ENCODE measurements at regions not wholly inside any gene's neighbourhood (a gene's known extent, or its start where the extent isn't known, plus 50 kb on each side); places are given as distances from the start of the nearest gene placed in this dataset.

DNA sequence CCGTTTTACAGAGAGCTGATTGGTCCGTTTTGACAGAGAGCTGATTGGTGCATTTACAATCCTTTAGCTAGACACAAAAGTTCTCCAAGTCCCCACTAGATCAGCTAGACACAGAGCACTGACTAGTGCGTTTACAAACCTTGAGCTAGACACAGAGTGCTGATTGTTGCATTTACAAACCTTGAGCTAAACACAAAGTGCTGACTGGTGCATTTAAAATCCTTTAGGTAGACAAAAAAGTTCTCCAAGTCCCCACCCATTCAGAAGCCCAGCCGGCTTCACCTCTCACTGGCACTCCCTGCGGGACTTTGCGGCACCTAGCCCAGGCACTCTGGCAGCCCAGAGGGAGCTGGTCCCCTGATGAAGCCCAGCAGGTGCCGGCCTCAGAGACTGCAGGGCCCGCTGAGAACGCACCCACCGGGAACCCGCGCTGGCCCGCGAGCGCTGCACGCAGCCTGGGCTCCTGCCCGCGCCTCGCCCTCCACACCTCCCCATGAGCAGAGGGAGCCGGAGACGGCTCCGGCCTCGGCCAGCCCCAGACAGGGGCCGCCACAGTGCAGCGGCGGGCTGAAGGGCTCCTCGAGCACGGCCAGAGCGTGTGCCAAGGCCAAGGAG is 508.1 kb upstream of the CHAC2 start:
- DNase-seq (ENCODE audit: low spot score) = no peak

DNA sequence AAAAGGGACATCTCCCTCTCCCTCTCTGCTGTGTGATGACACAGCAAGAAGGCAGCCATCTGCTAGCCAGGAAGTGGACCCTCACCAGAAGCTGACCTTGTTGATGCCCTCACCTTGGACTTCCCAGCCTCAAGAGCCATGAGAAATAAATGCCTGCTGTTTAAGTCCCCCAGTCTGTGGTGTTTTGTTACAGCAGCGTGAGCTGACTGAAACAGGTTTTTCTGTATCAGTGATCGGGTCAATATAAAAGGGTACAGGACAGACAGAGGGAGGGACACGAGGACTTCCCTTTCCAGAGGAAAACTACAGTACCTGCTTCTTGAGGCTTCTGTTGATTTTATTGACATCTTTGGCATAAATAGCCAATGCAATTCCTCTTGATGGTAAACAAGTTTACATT is 510.3 kb upstream of the CHAC2 start:
- DNase-seq (ENCODE audit: low spot score) = no peak

DNA sequence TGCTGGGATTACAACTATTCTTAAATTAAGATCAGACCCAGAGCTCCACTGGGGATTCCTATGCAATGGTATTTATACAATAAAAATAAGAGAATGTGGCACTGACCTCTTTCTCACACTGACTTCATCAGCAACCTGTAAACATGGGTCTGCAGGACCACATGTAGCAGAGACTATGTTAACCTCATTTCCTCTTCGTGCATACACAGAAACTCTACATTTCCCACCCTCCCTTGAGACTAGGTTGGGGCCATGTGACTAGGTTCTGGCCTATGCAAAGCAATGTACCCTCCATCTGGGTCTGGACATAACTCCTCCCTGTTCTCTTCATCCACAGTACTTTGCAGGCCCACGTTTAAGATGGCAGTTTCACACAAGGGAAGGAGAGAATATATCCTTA is 514.4 kb upstream of the CHAC2 start:
- no peak for DNase-seq (ENCODE audit: low spot score)

- no peak for DNase-seq (ENCODE audit: low spot score)
Measured at GRCh38 chr2:53252115-53252514, 515.5 kb upstream of the CHAC2 start.

GRCh38 chr2:53247956-53248735 is 519.5 kb upstream of the CHAC2 start:
- no peak for DNase-seq (ENCODE audit: low spot score)

GRCh38 chr2:53243430-53243829 is 524.2 kb upstream of the CHAC2 start:
- DNase-seq (ENCODE audit: low spot score) = no peak

DNA sequence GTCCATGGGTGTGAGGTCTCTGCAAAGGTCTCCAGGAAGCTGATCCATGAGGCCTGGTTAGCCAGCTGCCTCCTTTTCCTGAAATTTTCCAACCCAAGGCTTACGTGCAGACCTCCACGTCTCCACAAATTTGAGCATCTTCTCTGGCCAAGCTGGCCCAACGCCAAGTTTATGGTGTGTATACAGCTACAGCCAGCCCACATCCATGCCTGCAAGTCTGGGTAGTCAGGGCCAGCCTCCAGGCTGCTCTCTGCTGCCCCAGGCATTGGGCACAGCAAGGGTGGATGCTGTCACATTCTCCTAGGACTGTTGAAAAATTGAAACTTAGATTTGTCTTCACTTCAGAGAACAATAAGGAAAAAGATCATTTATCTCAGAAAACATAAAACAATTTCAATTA is 525.5 kb upstream of the CHAC2 start:
- no peak for DNase-seq (ENCODE audit: low spot score)

- no peak for DNase-seq (ENCODE audit: low spot score)
Measured at GRCh38 chr2:53235836-53236582, 531.6 kb upstream of the CHAC2 start.

DNA sequence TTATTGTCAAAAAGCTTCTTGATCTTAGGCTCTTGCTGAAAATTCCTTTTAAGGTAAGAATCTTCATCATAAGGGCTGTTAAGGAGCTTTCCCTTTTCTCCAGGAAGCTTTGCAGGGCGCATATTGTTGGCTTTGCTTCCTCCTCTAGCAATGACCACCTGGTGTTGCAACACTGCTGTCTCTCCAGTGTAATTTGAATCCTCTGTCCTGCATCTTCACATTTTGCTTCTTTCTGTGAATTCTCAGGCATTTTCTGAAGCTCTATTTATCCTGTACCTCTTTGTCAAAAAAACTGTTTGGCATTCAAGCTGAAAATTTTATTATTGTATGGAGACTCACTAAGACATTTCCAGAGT is 533.1 kb upstream of the CHAC2 start:
- DNase-seq (ENCODE audit: low spot score) = no peak

DNA sequence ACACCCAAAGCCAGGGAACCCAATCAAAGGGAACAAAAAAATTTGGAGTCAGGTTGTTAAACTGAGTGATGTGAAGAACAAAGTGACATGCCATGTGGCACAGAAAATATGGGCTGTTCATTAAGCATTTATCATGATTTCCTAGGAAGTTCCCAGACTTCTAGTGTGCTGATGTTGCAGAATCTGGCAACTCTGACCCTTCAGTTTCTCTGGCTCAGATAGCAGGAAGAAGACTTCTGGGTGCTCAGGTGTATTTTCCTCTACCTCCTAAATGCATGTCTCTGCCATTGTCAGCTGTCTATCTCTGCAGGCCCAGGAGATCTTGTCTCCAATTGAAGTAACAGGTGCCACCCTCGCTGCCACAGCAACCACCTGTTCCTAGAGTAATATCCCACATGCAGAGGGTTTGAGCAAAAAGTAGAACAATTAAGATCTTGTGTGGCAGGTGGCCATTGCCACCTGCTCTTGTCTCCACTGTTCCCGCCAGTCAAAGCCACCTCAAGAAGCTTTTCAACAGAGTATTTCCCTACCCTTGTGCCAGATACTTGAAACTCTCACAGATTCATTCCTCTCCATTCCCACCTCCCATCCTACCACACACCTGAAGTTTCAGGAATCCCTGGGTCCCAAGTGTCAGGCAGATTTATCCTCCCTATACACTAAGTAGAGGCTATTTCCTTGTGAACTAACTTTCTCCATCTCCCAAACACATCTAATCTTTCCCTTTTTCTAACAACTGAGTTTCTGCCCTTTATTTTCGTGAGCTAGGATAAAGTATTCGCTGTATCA is 533.7 kb upstream of the CHAC2 start:
- DNase-seq (ENCODE audit: low spot score) = no peak

GRCh38 chr2:53231908-53232307 is 535.7 kb upstream of the CHAC2 start:
- DNase-seq (ENCODE audit: low spot score) = no peak

DNA sequence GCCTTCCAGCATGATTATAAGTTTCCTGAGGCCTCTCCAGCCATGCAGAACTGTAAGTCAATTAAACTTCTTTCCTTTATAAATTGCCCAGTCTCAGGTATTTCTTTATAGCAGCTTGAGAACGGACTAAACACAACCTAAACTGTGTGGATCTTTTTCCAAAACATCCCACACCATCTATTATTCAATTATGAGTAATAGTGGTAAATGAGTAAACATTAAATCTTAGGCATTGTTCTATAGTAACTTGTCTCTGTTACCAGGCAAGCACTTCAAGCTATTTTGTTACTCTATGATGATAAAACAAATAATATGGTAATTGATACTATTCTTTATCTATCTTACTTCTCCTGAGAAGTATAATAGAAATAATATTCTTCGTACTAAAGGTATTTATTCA is 536.9 kb upstream of the CHAC2 start:
- DNase-seq (ENCODE audit: low spot score) = no peak

- no peak for DNase-seq (ENCODE audit: low spot score)
Measured at GRCh38 chr2:53227535-53227934, 540.1 kb upstream of the CHAC2 start.

DNA sequence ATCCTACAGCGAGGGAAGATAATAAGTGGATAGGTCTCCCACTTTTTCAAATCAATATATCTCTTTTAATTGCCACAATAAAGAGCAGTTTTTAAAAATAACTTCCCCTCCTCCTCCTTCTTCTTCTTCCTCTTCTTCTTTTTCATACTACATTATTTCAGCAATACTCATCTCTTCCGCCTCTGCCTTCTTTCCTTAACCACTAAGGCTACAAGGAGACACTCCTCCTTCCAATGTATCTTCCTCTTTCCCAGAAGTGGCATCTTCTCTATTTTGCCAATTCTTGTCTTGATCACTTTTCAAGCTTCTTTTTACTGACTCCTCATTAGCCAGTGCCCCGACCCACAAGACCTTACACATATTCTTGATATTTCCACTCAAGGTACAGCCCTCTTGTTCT is 546.6 kb upstream of the CHAC2 start:
- DNase-seq (ENCODE audit: low spot score) = no peak

GRCh38 chr2:53217250-53217649 is 550.4 kb upstream of the CHAC2 start:
- no peak for DNase-seq (ENCODE audit: low spot score)

GRCh38 chr2:53216805-53217204 is 550.8 kb upstream of the CHAC2 start:
- DNase-seq (ENCODE audit: low spot score) = no peak

- no peak for DNase-seq (ENCODE audit: low spot score)
Measured at GRCh38 chr2:53212576-53212975, 555.0 kb upstream of the CHAC2 start.

GRCh38 chr2:53211201-53211774 is 556.3 kb upstream of the CHAC2 start:
- DNase-seq (ENCODE audit: low spot score) = no peak

DNA sequence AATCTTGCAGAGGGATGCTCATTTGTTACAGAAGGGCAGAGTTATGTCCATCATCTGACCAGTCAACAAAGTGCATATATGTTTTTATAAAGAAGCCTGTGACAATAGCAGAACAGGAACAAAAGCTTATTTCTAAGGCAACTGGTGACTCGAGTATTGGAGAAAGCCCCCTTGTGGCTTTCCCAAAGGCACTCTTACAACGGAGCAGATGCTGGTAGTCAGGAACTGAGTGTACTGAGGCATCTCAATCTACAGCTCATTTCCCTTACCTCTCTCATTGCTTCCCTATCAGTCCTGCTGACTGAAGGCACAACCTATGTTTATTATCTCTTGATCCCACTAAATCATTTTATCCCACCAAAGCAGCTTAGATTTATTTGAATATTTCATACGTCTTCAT is 557.1 kb upstream of the CHAC2 start:
- no peak for DNase-seq (ENCODE audit: low spot score)

DNA sequence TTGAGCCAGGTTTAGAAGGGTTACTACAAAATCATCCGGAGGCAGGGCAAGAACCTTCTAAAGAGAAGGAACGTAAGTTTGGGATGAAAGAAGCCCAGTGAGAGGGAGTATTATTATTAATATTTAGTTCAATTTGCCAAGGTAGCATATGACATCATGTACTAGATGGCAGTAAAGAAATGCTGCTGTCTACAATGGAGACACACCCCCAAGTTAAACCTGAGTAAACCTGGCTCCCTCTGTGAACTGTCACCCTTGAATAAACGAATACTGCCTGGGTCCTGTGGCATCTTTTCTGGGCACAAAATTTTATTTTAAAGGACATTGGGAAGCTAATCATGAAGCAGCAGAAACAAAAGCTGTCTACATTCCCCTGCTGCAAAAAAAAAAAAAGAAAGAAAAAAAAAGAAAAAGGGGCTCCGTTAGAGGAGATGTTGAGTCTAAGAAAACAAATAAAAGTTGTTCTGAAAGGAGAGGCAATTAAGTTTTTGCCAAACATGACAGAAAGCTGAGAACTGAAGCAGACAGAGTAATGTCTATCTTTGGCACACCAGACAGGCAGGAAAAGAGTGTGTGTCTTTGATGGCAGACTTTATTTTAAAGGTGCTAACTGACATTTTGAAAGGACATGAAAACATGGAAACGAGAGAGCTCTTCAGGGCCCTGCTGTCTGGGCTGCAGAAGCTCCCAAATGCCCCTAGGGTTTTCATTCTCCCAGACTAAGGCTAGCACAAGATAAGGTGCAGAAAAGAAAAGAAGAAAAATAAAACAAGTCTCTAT is 557.7 kb upstream of the CHAC2 start:
- no peak for DNase-seq (ENCODE audit: low spot score)

DNA sequence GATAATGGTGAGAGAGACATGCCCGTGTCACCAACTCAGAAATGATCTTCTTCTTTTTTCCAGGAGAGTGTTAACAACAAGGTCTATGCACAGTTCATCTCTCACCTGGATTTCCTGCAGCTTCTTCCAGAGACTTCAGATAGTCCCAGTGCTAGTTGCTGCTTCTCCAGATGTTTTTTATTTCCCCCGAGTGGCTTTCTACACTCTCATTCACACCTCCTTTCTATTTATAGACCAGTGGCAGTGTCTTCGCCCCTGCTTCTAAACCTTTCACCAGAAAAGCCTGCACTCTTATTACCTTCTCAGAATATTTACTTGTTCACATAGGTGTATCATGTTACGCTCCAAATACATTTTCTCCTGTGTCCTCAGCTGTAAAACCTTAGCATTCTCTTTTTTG is 558.8 kb upstream of the CHAC2 start:
- no peak for DNase-seq (ENCODE audit: low spot score)
